ENCODE measurements at regions not wholly inside any gene's neighbourhood (a gene's known extent, or its start where the extent isn't known, plus 50 kb on each side); places are given as distances from the start of the nearest gene placed in this dataset.
"Not testable (repeated sequence)": the region's sequence is repeated elsewhere in the genome, so short reads cannot be mapped to it uniquely, and the experiment has no call there.

DNA sequence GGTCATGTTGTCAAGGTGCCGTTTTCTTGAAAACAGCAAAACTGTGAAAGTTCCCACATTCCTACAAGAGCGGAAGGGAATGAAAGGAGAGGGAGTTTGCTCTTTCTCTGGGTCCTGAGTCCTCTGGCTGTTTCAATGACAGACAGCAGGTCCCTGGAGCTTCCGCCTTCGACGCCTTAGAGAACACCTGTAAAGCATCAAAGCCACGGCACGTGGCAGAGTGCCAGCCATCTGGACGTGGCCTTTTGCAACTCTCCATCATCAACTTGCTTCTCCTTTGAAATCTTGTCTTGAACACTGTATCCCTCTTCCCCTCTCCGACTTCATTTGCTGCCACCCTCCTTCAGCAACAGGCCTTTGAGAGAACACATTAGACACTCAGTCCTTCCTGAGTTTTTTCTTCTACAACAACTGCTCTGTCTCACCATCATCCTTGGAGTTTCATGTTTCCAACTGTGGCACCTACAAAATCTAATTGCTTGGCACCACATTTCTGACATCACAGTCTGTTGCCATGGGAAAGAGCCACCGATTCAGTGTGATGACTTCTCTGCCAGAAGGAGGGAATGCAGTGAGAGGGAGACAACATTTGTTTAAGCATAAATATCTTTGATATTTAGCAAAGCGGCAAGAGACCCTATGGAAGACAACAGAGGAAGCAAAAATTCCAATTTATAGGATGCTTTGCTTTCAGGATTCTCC lies 204.9 kb upstream of the PTER start:
- no peak for DNase-seq (ENCODE audit: low read depth)

DNA sequence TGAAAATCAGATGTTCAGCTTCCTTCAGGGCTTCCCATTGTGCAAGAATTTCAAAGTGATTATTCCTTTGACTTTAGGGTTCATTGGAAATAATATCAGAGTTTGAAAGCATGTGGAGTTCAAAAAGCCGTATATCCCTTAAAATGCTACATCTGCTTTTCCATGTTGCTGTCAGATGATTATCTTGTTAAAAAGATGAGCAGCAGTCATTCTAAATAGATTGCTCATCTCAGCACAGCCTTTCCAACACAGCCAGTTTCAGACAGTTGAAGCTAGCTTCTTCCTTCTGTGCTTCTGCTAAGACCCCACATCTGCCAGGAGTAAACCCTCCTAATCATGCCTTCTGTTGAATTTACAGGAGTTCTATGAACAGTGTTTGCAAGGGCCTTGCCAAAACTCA lies 204.4 kb upstream of the PTER start:
- DNase-seq (ENCODE audit: low read depth) = no peak

DNA sequence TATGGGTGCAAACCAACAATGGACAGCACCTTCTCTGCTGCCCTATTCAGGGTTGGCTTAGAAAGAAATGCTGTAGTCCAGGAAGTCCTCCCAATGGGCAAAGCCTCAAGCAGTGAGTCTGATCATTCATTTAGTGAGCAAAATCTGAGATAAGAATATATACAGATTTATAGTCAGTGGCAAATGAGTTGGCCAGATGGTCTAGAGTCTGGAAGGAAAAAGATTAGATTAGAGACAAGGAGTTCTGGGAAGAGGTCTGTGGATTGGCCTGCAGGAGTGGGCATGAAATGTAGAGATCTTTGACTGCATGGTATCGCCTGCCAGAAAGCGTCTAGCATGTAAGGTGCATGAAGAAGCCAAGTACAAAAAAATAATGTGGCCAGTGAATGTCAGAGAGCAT lies 201.9 kb upstream of the PTER start:
- no peak for DNase-seq (ENCODE audit: low read depth)

DNA sequence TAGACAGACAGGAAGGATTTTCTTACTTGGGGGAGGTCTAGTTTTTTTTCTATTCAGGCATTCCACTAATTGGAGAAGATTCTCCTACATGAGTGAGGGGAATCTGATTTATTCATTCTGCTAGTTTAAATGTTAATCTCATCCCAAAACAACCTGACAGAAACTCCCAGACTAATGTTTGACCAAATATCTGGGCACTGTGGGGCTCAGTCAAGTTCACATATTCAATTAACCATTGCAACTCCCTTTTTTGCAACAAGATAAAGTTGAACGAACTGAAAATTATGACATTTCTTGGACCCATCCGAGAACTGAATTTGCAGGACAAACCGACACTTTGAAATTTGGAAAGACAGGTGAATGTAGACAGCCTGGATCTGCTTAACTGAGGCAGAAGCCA lies 194.4 kb upstream of the PTER start:
- no peak for DNase-seq (ENCODE audit: low read depth)

DNA sequence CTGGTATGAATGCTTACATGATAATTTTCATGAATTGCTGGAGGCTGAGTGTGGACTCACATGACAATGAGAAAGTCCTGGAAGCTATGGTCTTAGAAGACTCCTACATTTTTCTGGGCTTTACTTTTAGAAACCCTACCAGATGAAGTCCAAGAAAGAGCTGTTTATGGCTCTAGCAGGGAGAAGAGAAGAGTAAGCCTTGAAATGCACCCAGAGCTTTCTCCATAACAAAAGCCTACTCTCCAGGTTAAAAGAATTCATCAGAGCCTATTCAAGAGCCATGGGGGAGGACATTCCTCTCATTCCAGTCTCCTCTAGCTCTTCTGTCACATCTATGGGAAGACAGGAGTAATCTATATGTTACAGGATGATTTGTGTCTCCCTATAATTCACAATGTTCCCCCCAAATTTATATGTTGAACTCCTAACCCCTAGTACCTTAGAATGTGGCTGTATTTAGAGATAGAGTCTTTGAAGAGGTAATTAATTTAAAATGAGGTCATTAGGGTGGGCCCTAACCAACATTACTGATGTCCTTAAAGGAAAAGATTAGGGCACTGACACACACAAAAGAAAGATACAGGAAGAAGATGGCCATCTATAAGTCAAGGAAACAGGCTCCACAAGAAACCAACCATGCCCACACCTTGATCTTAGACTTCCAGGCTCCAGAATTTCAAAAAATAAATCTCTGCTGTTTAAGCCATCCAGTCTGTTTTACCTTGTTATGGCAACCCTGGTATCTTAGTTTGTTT lies 193.8 kb upstream of the PTER start:
- no peak for DNase-seq (ENCODE audit: low read depth)

DNA sequence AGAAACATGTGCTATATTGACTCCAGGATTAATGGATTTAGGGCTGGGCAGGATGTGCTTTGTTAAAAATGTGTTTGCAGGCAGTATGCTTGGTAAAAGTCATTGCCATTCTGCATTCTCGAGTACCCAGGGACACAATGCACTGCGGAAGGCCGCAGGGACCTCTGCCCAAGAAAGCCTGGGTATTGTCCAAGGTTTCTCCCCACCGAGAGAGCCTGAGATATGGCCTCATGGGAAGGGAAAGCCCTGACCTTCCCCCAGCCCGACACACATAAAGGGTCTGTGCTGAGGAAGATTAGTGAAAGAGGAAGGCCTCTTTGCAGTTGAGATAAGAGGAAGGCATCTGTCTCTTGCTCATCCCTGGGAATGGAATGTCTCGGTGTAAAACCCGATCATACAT lies 186.7 kb upstream of the PTER start:
- DNase-seq (ENCODE audit: low read depth) = not testable (repeated sequence)

DNA sequence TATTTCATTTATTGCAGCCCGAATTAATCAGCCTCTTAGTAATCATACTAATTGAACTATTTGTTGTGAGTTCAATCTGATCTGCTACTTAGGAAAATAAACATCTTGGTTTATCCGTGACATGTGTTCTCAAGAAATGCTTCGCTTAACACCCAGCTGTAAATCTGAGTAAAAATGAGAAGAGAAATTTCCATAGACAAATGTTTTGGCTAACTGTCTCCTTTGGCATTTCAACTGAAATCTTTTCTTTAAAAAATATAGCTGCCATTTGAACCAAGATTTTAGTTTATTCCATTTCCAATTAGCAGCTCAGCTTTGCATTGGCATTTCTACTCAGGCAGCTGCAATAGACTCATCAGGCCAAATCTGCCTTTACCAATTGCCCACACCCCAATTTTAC lies 180.5 kb upstream of the PTER start:
- no peak for DNase-seq (ENCODE audit: low read depth)

DNA sequence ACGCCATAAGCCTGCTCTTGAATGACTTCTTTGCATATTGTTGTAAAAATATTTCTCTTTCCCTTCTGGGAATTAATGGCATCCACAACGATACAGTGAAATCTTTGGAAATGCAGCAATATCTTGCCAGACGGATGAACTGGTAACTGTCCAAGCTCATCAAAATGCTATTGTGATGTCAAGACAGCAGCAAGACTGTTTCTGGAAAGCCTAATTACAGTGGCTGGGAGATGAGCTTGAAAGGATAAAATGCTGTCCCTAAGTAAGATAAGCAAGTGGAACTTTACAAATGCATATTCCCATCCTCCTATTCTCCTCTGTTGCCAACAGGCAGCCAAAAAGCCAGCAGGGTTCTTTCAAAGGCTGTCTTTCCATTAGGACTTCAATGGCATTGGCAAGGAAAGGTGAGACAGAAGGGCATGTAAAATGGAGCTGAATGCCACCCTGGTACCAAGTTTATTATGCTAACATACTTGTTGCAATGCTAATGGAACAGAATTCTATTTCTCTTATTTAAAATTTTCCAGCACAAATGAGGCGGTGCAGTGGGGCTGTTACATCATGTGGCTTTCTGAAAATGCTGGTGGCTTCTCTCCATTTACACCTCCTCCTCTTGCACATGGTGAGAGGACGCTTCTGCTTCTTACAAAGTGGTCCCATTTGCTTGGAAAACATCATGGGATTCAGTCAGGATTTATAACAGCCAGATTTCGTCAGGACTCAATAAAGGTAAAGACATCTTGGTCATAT lies 178.3 kb upstream of the PTER start:
- DNase-seq (ENCODE audit: low read depth) = no peak

DNA sequence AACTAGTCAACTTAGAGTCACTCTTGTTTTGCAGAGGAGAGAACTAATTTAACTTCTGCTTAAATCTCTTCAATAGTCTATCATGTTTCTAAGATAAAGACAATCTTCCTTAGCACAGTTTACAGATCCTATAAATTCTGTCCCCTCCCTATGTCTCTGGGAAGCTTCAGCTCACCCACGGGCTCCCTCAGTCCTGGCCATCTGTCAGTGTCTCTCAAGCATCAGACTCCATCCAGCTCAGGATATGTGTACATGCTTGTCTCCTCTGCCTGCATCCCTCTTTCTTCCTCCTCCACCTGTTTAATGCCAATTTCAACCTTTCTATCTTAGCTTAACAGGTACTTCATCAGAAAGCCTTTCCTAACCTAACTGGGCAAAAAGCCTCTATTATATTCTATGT lies 177.1 kb upstream of the PTER start:
- DNase-seq (ENCODE audit: low read depth) = no peak

DNA sequence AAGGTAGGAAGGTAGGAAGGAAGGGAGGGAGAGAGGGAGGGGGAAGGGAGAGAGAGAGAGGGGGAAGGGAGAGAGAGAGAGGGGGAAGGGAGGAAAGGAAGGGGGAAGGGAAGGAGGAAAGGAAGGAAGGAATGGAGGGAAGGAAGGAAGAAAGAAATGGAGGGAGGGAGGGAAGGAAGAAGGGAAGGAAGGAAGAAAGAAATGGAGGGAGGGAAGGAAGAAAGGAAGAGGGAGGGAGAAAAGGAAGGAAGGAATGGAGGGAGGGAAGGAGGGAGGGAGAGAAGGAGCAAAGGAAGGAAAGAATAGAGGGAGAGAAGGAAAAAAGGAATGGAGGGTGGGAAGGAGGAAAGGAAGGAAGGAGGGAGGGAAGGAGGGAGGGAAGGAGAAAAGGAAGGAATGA lies 176.4 kb upstream of the PTER start:
- no peak for DNase-seq (ENCODE audit: low read depth)

DNA sequence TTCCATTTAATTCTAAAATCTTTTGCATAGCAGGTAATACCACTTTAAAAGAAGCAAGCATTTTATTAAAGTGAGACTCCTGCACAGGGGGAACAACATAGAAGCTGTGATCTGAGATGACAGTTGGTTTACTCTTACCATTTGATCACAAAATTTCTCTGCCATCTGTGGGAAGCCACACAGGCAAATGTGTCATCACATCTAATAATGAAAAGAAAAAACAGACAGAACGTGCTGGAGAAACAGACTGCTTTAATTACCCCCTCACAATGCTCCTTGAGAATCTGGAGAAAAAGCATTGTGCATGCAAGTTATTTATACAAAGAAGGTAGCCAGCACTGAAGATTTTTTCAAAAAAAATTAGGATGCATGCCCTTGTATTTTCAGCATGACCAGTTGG lies 165.2 kb upstream of the PTER start:
- no peak for DNase-seq (ENCODE audit: low read depth)

DNA sequence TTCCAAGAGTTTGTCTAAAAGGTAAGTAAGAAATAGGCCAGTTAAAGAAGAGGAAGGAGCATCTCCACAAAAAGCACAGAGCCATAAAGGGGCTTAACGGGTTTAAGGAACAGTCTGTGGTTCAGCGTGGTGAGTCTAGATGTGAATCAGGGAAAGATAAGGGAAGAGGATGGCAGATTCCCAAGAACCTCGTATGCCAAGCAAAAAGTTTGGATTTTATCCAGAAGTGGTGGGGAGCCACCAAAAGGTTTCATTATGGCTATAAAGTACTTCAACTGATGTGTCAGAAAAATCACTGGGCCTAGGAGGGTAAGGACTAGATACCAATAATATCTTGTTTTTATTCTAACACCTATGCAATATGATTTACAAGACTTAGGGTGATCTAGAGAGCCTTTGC lies 161.9 kb upstream of the PTER start:
- no peak for DNase-seq (ENCODE audit: low read depth)

DNA sequence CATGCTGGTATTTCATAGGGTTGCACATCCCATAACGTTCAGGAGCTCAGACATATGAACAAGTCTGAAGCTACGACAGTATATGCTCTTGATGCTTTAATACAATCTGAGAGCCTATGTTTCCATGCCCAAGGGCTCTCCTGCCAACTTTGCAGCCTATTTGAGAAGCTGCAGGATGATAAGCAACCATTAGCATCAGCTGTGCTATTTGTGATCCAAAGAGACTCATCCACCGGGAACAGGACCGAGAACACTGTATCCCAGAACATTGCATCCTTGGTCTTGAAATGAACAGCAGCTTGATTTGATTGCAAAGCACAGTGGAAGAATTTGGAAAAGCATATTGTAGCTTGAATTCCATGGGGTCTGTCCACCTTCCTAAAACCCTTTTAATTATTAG lies 156.2 kb upstream of the PTER start:
- DNase-seq (ENCODE audit: low read depth) = no peak

DNA sequence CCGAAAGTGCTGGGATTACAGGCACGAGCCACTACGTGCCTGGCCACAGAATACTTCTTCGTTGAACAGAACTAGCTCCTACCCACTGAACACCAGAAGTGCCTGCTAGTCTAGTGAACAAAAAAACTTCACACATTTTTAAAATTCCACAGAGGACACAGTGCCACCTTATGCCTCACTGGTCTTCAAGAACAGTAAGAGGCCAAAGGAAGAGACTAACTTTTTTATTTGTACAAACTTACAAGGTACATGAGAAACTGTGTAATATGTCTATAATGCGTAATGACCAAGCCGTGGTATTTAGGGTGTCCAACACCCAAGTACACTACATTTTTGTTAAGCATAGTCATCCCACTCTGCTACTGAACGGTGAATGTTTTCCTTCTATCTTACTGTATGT lies 144.4 kb upstream of the PTER start:
- DNase-seq (ENCODE audit: low read depth) = no peak

DNA sequence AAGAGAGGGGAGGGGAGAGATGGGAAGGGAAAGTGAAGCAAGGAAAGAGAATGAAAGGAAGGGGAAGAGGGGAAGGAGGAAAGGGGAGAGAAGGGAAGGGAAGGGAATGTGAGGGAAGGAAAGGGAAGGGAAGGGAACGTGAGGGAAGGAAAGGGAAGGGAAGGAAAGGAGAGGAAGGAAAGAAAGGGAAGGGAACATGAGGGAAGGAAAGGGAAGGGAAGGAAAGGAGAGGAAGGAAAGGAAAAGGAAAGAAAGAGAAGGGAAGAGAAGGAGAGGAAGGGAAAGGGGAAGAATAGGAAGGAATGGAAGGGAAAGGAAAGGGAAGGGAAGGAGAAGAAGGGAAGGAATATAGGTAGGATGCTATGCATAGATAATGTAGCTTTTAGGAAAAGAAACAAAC lies 139.7 kb upstream of the PTER start:
- no peak for DNase-seq (ENCODE audit: low read depth)

DNA sequence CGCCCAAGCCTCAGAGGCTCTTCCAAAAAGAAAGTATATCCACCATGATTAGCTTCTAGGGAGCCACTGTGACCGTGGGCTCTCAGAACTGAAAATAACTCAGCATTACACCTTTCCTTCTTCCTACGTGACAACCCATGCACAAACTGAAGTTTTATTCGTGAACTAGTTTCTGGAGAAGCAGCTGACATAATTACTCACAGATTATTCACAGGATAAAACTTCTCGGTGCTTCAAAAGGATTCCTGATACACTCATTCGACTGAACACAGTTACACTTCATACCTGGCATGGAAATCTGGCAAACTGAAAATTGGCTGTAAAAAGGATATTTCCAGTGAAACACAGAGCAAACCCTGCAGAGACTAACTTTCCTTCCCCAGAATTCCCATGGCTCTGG lies 139.2 kb upstream of the PTER start:
- DNase-seq (ENCODE audit: low read depth) = no peak

DNA sequence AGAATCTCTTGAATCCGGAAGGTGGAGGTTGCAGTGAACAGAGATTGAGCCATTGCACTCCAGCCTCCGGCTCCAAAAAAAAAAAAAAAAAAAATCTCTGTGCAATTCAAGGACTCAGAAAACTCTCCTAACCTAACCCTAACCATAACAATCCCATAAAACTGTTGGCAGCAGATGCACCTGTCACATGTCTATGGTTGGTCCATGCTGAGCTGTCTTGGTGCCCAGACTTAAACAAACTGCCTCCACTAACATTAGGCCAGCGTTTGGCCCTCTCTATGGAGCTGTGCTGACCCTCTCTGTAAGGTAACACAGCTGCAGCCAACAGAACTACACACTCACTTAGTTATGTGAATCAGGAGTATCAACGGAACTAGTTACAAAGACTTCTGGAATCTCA lies 132.5 kb upstream of the PTER start:
- DNase-seq (ENCODE audit: low read depth) = no peak

DNA sequence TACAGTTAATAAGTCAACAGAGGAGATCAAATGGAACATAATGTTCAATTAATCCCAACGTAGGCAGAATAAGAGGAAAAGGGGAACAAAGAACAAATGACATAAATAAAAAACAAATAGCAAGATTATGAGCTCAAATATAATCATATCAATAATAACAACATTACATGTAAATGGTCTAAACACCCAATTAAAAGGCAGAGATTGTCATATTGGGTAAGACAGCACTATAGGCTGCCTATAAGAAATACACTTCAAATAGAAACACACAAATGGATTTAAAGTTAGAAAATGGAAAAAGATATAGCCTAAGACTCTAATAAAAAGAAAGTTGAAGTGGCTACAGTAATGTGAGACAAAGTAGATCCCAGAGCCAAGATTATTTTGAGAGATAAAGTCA lies 126.4 kb upstream of the PTER start:
- no peak for DNase-seq (ENCODE audit: low read depth)

DNA sequence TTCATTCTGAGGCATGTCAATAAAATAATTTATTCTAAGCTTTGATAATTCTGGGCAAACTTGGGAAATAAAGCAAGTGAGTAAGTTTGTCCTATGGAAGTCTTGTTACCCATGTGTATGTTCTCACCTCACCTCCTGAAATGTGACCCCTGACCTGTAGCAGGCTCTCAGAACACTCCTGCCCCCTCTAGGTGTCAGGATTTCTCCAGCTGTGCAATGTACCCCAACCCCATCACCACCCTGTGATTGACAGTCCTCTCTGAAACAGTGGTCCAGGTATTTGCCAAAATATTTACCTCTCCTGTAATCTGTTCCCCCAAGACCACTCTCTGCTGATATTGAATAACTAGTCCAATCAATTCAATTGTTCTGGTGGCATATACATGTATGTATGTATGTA lies 122.6 kb upstream of the PTER start:
- no peak for DNase-seq (ENCODE audit: low read depth)

DNA sequence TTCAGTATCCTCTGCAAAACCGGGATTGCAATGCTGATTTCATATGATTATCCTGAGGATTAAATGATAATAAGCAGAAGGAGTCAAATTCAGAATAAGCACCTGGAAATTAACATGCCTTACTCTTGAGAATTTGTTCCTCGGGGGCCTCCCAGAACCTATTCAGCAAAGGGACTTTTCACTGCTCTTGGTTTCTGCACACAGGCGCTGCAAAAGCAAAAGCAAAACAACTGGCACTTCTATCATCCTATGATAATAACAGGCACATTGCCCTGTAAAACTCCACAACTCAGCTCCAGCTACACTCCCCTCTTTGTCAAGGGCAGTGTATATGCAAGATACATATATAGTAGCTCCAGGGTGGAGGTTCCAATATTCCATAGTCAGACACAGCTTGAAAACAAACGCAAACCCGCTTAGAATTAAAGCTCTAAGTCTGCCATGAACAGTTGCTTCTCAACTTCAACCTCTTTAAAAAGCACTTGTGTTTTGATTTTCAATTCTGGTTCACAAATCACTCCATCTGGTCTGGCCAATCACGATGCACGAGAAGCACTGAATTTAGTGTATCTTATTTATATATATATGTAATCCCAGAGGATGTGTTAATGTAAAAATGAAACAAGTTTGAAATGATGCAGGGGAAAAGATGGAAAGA lies 119.9 kb upstream of the PTER start:
- no peak for DNase-seq (ENCODE audit: low read depth)

DNA sequence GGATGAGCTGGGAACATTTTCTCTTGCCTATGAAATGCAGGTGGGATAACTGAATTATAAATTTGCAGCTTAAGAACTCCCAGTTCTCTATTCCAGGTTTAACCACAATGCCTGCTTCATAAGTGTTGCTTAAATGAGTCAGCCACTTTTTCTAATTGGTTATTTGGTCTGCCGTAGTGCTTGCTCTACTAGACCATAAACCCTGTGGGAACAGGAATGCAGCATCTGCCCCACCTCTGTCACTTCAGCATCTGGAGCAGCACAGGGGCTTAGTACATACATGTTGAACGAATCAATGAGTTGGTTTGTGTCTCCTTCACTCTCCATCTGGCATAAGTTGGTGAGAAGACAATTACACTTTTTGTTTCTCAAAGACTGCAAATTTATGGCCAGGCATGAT lies 95.2 kb upstream of the PTER start:
- no peak for DNase-seq (ENCODE audit: low read depth)

DNA sequence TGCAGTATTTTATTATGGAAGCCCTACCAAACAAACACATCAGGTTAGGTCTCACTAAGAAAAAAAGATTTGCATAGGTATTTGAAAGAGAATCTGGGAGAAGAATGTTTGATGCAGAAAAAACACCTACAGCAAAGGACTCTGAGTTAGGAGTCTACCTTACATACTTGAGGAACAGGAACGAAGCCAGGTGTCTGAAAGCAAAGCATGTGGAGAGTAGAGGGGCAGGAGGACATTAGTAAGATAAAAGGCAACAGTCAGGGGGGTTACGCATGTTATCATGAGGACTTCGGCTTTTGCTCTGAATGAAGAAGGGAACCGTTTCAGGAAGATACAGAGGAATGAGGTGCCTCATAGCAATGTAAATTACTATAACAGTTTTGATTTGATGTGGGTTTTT lies 87.9 kb upstream of the PTER start:
- no peak for DNase-seq (ENCODE audit: low read depth)

Measured in LHCN-M2 (cell line).